Suprapubic skin (tissue), 4 donors: ENCODE measurements at regions not wholly inside any gene's neighbourhood (a gene's known extent, or its start where the extent isn't known, plus 50 kb on each side); places are given as distances from the start of the nearest gene placed in this dataset.

Source experiments
- CTCF ChIP-seq, 2 donors: fragments of 200-600 bp in 1 of 2; fragments of 450-650 bp in 1 of 2; sonication (generic) in 1 of 2; IDR thresholded peaks; one replicate each; pipeline ENCODE4 v1.5.1; 2016 to 2019; ENCODE audit warnings: antibody characterized with exemption in 2 of 2, mild to moderate bottlenecking in 1 of 2, moderate library complexity in 1 of 2
- EP300 ChIP-seq: sonication (generic); formaldehyde crosslinking; IDR thresholded peaks from one replicate; pipeline ENCODE4 v1.6.1; 2017; ENCODE audit warnings: antibody characterized with exemption
- POLR2A ChIP-seq, 2 donors: fragments of 450-650 bp; IDR thresholded peaks; one replicate each; pipeline ENCODE4 v1.6.1; 2017; ENCODE audit warnings: antibody characterized with exemption in 2 of 2, mild to moderate bottlenecking in 2 of 2, moderate library complexity in 2 of 2
- POLR2AphosphoS5 ChIP-seq, 3 donors: sonication (generic); formaldehyde crosslinking; IDR thresholded peaks; one replicate each; pipeline ENCODE4 v1.6.1; 2017; ENCODE audit warnings: antibody characterized with exemption in 3 of 3

- TF ChIP-seq CTCF (IDR thresholded peaks at IDR 0.05) (no peak), EP300 (no peak), POLR2AphosphoS5 (IDR thresholded peaks at IDR 0.05) (no peak), POLR2A (IDR thresholded peaks at IDR 0.05) (no peak)
Measured at GRCh38 chr1:216820345-216820744, 97.1 kb upstream of the ESRRG start.
